Stimulated activated CD4-positive, alpha-beta T cell treated with anti-CD3 and anti-CD28 coated beads, Interleukin-15, amount 100 ng/mL, for 48 hours (primary cell): ENCODE measurements at regions not wholly inside any gene's neighbourhood (a gene's known extent, or its start where the extent isn't known, plus 50 kb on each side); places are given as distances from the start of the nearest gene placed in this dataset.
A peak's percentile ranks its signal among the peaks of the same experiment; 100 is the strongest.

Experiments used
- DNase-seq, 2 donors: peaks; one replicate each; pipeline ENCODE4 v3.0.0-alpha.2; 2020; ENCODE audit warnings: low read depth in 2 of 2

- DNase-seq, result no peak
These were observed 411.9 kb downstream of the MN1 start for GRCh38 chr22:27389727-27390075.

GRCh38 chr22:27391092-27391770, 410.3 kb downstream of the MN1 start:
- DNase-seq, result no peak

GRCh38 chr22:27393371-27393770, 408.2 kb downstream of the MN1 start:
- no peak for DNase-seq

- DNase-seq, result no peak
These were observed 406.7 kb downstream of the MN1 start for GRCh38 chr22:27394806-27395404.

DNA sequence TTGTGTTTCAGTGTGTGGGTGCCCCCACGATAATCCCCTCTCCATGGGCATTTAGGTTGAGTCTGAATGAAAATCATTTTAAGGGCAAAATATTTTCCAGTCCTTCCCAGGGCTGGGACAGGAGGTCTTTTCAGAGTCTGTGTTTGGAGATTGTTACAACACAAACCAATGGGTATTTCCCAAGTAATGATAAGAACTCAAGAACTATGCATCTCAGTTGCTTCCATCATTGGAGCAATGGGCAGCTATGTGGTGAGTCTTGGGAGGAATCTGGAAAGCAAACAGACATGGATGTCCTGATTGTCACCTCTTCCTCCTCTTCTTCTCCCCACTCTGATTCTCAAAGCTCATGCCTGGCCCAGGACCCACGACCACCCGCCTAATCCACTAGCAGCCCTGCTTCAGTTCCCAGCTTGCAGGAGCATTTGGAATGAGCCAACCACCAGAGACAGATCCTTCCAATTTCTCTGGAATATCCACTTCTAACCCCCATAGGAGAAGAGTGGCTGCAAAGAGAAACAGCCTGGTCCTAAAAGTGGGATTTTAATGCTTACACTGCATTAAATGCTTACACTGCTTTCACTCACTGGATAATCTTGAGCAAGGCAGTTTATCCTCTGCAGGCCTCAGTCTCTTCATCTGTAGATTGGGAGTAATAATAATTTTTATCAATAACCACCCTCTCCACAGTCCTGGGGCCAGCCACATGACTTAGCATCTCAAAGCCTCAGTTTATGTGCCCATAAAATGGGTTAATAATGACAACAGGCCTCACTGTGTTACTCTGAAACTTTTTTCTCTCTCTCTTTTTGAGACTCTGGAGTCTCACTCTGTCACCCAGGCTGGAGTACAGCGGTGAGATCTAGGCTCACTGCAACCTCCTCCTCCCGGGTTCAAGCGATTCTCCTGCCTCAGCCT, 404.3 kb downstream of the MN1 start:
- DNase-seq, result no peak

- no peak for DNase-seq
These were observed 403.6 kb downstream of the MN1 start for GRCh38 chr22:27397954-27398342.

DNA sequence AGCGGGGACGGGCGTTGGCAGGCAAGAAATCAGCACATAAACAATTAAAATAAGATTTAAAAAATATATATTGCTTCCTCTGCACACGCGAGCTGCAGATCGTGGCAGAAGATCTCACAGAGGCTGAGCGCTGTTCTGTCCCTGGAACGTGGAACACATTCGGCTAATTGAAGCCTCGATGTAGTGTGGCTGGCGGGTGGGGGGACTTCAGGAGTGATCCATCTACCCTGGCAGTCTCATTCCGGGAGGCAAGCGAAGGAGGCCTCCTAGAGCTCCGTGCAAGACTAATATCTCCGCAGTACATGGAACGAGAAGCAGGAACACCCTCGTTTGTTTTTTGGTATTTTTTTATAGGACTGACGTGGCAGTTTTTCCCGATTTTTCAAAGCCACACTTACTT, 402.4 kb downstream of the MN1 start:
- no peak for DNase-seq

DNA sequence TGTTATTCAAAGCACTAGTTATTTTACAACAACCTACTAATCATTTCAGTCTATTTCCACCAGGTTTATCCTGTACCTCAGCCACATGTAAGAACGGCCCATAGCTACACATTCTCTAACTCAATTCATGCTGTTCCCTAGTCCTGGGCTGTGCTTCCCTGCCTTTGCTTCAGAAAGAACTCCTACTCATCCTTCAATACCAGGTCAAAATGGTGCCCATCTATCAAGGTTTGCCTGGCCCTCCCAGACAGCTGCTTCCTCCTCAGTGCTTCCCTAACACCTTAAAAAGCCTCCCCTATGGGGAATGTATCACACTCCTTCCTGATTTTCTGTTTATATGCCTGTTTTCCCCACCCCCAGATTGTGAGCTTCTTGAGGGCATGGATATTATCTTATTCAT, 400.7 kb downstream of the MN1 start:
- no peak for DNase-seq

DNA sequence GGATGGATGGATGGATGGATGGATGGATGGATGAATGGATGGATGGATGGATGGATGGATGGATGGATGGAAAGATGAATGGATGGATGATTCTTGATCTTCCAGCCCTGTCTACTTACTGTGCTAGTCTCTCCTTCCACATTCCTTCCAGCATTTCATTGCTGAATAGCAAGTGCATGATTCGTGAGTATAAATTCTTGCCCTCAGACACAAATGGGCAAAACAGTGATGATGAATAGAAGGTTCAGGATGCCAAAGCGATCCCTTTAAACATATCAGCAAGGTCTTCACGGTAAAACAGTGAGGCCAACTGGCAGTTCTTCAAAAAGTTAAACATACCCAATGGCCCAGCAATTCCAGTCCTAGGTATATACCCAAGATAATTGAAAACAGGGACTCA, 400.2 kb downstream of the MN1 start:
- no peak for DNase-seq

GRCh38 chr22:27404441-27404840, 397.1 kb downstream of the MN1 start:
- DNase-seq, result no peak

DNA sequence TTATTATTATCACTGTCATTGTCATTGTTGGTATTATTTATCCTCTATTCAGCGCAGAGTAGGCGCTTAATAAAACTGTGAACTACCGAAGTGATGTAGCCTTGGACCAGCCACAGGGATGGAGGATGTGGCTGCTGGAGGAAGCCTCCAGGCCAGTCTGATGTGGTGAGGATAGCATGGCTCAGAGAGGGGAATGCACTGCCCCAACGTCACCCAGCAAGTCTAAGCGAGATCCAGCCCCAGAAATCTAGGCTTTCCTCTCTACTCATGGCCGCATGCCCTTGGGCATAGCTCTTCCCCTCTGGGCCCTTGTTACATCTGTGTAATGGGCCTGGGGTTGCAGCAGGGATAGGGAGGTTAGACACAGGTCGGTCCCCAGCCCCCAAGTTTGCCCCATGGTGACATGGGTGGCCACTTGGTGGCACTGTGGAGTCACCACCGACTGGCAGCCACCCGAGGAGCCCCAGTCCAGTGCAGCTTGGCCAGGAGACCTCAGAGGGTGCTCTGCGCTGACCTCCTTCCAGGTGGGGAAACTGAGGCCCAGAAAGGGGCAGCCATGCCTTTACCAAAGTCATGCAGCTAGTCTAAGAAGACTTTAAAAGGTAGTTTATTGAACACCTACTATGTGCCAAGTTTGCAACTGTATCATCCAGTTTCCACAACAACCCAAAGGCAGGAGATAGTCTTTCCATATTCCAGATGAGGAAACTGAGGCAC, 395.7 kb downstream of the MN1 start:
- DNase-seq, result peak in 1 of 2 donors; percentile 10

DNA sequence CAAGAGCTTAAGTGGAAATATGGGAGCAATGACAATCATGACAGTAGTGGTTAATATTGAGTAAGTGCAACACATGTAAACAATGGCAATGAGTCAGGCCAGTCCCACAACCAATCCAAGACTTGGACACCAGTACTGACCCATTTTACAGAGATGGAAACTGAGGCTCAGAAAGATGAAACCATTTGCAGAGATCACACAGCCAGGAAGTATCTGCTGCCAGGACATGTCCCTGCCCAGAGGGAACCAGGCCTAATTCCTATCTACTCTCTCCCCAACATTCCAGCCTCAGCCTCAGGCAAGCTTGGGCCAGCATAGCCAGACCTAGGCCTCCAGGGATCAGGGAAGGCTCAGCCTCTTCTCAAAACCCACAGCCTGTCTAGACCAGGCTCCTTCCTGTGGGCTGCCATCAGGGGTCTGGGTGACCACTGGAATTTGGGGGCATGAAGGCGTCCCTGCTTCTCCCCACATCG, 395.1 kb downstream of the MN1 start:
- no peak for DNase-seq

GRCh38 chr22:27407369-27407985, 394.1 kb downstream of the MN1 start:
- no peak for DNase-seq

DNA sequence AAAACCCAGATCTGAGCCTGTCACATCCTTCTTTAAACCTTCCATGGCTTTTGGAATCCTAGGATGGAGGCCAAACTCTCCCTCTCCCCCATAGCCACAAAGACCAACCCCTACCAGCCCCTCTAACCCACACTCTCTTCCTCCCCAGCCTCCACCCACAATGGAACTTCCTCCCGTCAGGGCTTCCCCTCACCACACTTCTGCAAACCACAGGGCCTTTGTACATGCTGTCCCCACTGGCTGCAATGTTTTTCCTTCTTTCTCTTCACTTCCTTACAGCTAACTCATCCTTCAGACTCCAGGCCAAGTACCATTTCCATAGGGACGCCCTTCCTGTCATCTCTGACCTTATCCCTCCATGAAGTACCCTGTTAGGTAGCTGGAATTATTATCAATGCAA, 393.5 kb downstream of the MN1 start:
- DNase-seq, result no peak

DNA sequence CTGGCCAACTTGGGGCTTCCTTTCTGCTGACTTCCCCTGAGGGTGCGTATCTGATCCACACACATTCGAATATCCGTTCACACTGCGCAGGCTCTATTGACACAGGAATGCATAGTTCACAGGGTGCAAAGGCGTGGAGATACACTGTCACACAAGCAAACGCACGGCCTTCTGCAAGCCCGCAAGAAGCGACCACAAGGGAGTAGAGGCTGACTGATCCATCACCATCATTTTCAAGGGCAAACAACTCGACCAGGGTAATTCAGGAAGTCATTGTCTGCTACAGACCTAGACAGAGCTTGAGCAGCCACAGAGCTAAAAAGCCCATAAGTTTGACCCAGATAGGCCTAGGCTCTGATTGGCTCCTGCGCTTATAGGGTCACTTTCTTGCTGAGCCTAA, 392.3 kb downstream of the MN1 start:
- DNase-seq, result no peak

DNA sequence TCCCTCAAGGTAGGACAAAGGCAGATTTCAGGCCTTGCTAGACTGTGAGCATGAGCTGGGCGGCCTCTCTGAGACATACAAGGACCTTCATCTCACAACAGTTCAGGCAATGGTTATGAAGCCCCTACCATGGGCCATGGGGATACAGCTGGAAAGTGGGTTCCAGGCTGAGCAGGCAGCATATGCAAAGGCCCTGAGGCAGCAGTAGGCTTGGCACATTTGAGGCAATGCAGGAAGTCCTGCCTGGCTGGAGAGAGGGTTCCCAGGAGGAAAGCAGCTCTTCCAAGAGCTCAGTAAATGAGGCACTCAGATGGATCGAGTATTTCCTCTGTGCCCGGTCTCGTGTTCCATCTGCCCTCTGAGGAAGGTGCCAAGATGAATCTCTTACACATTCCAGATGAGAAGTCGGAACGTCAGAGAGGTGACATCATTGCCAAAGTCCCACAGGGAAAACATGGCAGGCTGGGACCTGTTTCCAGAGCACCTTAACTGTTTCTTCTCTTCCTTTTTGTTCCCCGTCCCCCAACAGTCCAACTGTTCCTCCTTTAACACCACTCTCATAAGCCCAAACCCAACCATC, 388.6 kb downstream of the MN1 start:
- no peak for DNase-seq

DNA sequence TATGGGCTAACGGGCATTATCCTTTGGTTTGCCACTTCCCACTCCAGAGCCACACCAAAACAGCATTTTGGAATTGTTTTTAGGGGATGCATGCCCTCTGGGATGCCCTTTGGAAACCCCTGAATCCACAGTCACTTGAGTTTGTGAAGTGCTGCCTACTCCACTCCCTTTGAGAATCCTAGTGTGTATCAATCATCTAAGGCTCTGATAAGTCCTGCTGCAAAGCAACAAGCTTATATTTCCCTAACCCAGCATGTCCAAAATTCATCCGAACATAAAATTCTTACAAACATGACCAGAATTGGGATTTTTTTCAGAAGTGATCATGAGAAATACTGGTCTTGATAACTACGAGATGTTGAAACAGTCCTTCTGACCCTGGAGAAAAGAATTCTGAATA, 387.9 kb downstream of the MN1 start:
- DNase-seq, result no peak

GRCh38 chr22:27416511-27417420, 384.8 kb downstream of the MN1 start:
- DNase-seq, result no peak

DNA sequence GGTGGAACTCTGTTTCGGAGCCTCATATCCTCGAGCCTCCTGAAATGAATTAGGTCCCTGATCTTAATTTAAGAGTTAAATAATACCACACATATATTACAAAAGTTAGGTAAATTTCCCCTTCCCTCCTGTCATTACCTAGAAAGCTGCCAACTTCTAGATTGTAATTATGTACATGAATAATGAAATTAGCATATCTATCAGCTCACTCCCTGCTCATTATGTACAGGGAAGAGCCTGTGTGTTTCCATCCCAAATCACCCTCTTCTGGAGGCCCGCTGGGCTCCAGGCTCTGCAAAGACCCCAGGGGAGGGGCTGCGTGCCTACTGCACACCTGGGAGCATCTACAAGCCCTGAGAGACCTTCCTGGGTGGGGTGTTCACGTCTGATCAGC, 384.1 kb downstream of the MN1 start:
- no peak for DNase-seq

GRCh38 chr22:27418261-27418660, 383.3 kb downstream of the MN1 start:
- DNase-seq, result no peak
